ENCODE measurements at regions not wholly inside any gene's neighbourhood (a gene's known extent, or its start where the extent isn't known, plus 50 kb on each side); places are given as distances from the start of the nearest gene placed in this dataset.
A peak's percentile ranks its signal among the peaks of the same experiment; 100 is the strongest.

DNA sequence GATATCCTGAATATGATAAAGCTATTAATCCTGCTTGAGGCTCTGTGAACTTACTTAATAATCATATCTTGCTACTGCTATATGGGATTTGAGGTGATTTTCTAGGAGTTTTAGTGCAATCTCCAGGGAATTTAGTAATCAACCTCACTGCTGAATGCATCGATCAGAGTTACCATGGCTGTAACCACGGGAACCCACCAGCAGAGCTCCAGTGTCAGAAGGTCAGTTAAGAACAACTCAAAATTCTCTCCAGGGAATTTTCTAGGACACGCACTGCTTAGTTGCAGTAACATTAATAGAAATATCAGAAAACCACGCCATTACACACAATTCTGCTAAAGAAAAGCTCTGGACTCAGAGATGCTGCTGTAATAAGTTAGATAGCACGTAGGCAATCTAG lies 1477.2 kb upstream of the TENM3 start:
- DNase-seq (ENCODE audit: low read depth) = no peak

DNA sequence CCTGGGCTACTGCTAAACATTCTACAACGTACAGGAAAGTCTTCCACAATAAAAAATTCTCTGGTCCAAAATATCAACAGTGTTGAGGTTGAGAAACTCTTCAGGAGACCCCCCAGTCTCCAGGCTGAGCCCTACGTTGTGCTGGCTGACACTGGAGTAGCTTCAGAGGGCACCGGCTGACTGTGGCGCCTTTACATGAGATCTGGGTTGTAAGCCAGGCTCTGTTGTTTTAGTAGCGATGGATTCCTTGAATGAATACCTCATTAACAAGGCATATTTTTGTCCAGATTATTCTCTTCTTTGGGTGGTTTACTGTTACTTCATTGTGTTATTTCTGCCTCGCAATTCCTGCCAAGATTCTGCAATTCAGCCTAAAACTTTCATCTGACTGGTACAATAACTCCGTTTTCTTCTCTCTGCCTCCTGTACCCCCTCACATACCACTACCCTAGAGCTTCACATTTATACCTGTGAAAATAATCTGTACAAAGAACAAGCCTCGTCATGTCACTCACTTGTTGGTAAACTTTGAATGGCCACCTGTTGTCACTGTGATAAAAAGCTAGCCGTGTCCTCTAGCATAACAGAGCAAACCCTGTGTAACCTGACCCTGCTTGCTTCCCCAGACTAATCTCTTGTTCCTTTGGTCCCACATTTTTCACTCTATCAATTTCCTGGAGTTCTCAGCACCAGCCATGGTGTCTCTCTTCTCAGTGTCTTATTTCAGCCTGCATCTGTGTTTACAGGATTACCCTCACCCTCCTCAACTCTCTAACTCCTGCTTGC lies 1476.1 kb upstream of the TENM3 start:
- no peak for DNase-seq (ENCODE audit: low read depth)

DNA sequence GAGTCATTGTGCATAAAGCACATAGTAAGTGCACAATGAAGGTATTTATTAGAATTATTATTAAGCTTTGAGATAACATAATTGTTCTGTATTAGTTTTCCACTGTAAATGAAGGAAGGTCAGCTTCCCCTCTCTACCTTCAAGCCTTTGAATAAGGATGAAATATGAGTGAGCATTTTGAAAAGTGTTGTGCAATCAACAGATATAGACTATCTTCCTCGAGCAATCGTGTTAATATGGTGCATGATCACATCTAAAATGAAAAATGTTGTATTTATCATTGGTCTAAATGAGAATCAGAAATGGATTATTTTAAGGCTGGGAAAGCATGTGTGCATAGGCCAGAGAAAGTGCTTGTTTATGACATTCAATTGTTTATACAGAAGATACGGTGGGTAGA lies 1474.6 kb upstream of the TENM3 start:
- no peak for DNase-seq (ENCODE audit: low read depth)

DNA sequence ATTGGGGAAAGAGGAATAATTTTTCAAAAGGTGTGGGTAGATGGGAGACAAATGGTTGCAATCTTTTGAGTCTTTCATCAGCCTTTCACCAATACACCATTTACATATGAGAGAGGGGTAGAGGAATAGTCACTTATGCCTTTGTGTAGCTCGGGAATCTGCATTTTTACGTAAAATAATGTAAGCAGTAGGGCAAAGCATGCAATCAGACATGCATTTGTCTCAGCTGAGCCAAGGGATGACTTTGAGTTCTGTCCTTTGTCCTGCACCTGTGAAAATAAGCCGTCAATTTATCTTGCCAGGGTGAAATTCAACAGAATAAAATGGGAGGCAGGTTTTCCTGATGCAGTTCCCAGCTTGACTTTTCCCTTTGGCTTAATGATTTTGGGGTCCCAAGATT lies 1473.4 kb upstream of the TENM3 start:
- no peak for DNase-seq (ENCODE audit: low read depth)

DNA sequence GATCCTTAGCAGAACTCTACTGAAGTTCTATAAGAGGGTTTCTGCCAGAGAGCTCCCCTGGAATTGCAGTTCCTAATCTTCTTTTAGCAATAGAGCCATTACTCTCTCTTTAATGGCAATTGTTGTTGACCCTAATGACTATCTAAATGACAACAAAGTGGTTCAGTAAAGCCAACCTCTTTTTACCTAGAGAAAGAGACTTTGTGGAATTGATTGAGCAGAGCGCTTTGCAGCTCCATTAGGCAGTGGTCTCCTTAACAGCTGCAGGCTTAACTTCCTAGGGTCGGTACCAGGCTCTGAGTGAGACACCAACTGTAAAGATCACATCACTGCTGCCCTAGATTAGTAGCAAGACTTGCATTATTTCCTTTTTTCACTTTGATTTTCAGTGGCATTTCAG lies 1472.9 kb upstream of the TENM3 start:
- DNase-seq (ENCODE audit: low read depth) = no peak

DNA sequence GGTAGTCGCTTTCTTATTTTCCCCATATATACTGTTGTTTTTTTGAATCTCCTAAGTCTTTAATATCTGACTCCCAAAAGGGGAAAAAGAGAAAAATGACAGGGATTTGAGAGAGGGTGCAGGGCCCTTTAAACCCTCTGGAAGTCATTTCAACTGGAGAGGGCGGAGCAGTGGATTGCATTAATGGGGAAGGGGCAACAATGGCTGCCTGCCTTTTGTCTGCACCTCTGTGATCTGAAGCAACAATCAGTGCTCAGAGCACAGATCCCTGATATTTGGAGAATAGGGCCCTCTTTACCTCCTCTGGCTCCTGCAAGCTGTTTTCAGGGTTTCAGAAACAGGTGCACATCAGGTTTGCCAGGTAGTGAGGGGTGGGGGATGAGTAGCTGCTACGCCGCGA lies 1458.3 kb upstream of the TENM3 start:
- DNase-seq (ENCODE audit: low read depth) = no peak

DNA sequence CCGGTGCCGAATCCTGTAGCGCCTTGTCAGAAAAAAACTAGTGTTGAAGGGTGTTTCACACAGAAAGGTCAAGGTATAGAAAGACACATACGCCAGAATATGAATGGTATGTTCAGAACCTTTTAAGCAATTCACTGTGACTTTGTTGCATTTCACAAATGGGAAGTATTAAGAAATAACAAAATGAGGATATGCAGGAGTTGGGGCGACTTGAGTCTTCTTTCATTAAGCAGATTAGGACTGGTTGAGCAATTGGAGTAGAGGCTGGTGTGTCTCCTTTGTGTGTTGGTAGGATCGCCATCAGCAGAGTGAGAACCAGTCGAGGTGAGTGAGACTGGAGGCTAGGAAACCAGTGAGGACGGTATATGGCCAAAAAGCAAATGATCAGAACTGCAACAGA lies 1454.5 kb upstream of the TENM3 start:
- no peak for DNase-seq (ENCODE audit: low read depth)

DNA sequence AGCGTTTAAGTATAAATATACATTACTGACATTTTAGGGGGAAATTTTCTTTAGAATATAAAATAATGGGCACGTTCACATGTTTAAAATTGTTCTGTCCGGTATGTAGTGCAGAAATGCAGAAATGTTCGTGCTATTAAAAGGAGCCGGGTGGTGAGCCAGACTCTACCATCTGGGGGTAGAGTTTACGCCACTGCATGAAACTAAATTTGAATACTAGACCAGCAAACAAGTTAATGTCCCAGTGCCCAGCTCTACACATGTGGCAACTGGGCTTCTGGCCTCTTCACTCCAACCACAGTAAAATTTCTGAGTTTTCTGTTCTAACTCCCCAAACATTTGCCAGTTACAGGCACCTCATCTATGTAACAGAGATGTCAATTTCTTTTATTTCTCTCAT lies 1453.3 kb upstream of the TENM3 start:
- no peak for DNase-seq (ENCODE audit: low read depth)

DNA sequence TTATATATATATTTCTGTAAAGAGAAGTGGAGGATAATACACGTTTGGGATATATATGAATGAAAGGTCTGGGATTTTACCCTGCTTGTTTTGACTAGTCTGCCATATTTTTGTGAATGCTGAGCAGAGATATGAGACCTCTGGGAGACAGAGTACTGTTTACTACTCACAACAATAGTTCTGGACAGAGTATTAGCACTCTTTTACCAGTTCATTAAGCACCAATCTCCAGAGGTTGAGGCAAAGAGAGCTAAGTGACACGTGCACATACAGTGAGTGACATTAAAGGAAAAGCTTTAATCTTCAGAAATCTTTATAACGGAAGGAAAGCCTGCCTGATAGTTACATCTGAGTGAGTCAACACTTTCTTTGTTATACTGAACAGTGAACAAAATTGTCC lies 1452.7 kb upstream of the TENM3 start:
- DNase-seq (ENCODE audit: low read depth) = no peak

DNA sequence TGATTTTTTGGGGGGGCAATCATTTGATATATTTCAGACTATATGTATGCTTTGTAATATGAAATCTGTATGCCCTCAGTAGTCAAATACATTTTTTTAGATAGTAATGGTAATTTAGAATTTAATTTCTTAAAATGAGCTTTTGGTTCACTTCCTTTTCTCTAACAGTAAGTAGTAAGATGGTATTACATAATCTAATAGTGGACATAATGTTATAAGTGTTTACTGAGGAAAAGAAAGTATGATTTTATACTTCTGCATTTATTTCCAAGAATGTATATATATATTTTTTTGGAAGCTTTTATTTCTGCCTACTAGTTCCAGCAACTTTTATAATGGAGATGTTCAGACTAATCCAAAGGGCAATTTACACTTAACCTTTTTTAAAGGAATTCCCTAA lies 1450.7 kb upstream of the TENM3 start:
- no peak for DNase-seq (ENCODE audit: low read depth)

DNA sequence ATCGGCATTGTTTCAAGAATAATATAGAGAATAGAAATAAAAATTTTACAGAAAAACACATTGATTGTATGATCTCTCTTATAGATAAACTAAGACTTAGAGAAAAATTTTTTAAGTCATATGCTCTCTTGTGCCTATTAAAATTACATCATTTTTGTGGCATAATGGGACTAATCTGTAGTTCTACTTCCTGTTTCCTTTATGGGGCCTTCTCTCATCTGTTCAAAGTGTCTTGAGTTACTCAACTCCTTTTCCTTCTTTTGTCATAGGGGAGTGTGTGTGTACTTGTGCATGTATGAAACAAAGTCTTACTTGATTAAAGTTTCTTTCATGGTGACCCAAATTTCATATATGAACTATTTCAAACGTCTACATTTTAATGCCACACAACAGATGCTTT lies 1448.9 kb upstream of the TENM3 start:
- no peak for DNase-seq (ENCODE audit: low read depth)

DNA sequence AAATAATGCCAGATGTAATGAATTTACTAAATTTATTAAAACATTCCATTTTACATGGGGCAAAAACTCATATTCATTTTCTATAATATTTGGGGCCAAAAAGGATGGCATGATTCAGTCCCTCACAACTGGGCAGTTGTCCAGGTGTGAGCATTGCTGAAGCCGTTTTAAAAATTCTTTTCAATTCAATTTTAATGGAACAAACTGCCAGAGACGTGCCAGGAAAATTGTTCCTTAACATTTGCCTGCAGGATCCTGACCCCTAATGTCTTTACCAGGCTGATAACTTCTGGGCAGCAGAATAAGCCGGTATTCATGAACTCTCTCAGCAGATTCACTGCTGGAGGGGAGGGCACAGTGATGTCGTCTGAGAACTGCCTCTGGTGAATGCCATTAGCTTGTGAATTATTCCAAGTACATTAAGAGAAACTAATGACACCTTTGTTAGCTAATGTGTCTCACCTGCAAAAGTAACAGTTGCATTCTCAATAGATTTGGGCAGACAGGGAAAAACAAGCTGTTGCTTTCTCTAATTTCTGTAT lies 1445.1 kb upstream of the TENM3 start:
- DNase-seq (ENCODE audit: low read depth) = no peak

DNA sequence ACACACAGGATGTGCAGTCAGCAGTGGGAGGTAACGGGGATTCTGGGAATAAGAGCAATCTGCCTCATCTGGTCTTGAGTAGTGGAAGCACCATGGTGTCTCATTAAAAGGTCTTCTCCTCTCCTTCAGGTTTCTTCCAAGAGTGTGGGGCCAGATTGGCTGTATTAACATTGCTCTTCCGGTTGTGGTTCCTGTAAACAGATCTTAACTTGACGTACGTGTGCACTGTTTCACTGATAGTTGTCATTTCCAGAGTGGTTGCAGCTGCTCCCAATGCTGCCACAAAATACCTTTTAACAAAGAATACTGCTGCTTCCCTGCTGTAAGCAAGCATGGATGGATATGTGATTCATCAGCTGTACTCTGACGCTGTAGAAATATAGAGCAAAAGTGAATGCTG lies 1443.4 kb upstream of the TENM3 start:
- no peak for DNase-seq (ENCODE audit: low read depth)

DNA sequence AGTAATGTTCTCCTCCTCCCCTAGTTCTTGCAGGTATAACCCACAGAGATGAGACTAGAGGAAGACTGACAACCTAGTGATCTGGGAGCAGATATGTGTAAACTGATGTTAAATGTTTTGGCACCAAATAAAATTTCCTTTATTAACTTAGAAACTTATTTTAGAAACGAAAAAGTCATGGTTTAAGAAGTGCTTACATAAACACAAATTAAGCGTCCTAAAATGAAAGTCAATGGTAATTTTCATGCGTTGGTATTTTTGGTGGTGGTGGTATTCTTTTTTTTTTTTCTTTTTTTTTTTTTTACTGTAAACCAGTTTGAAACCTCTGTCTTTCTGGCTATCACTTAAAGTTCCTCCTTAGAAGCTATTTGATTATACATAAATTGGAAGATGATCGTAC lies 1438.1 kb upstream of the TENM3 start:
- DNase-seq (ENCODE audit: low read depth) = no peak

DNA sequence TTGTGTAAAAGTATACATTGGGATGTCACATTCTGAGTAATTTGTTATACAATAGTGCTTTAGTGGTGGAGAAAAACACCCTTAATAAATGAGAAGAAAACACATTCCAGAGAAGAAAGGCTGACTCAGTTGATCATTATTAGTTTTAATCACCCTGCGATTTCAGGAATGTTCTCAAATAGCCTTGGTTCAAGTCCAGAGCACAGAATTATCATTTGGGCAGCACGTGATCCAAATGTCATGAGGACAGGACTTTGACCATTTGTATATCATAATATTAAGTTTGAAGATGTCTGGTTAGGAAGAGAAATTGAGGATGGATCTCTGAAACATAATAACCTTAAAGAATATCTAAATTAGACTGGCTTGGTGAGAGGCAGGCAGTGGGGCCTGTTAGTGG lies 1434.3 kb upstream of the TENM3 start:
- no peak for DNase-seq (ENCODE audit: low read depth)

DNA sequence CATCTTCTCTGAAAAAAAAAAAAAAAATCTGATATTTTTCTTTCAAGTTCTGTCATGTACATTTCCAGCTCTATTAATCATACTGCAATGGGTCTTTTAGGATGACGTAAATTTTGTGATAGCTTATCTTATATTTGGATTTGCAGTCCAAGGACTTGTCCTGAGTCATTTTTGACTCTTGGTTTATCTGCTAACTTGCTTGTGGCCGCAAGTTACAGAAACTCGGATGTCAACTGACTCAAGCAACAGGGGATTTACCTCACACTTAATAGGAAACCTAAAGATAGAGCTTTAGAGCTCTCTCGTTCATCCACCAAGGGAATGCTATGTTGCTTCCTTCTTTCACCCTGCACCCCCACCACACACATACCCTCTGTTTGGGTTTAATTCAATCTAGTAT lies 1433.8 kb upstream of the TENM3 start:
- no peak for DNase-seq (ENCODE audit: low read depth)

DNA sequence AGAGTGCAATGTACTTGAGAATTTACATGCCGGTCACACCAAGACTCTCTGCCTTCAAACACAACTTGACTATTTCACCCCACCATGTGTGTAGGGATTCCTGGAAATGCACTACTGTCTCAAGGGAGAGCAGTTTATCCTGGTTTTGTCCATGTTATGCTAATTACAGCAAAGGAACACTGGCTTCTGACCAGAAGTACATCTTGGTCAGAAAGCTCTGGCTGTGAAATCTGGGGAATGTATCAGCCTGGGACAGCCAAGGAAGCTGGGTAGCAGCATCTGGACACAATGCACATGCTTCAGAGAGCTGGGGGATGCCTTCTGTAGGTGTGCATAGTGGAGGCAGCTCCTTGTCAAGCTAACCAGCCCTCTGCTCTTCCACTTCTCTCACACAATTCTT lies 1432.6 kb upstream of the TENM3 start:
- DNase-seq (ENCODE audit: low read depth) = no peak

DNA sequence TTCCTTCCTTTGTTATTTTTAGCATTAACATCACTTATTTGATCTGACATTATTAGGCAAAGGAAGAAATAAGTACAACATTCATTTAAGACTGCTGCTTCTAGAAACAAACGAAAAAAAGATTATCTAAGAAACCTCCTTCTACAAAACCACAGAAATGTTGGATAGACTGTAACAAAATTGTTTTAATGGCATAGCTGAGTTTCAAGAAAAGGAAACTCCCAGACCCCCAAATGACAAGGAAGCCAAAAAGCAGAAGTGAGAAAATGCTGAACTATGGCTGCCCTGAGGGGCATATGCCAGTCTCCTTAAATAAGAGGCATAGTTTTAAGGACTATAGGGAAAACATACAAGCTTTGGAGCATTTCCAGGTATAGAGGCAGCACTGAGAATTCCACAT lies 1431.6 kb upstream of the TENM3 start:
- no peak for DNase-seq (ENCODE audit: low read depth)

DNA sequence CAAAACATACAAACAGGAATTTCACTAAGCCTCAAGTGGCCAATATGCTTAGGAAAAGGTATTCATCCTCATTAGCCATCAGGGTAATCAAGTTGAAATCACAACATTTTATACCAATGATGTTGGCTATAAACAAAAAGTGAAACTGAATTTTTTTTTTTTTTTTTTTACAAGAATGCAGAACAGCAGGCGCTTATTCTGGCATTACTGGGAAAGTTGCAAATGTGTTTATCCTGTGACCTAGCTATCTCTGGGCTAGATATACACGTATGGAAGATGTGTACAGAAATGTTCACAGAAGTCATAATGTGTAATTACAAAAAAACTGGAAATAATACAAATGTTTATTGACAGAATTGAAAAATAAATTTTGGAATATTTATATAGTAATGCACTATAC lies 1430.4 kb upstream of the TENM3 start:
- DNase-seq (ENCODE audit: low read depth) = no peak

DNA sequence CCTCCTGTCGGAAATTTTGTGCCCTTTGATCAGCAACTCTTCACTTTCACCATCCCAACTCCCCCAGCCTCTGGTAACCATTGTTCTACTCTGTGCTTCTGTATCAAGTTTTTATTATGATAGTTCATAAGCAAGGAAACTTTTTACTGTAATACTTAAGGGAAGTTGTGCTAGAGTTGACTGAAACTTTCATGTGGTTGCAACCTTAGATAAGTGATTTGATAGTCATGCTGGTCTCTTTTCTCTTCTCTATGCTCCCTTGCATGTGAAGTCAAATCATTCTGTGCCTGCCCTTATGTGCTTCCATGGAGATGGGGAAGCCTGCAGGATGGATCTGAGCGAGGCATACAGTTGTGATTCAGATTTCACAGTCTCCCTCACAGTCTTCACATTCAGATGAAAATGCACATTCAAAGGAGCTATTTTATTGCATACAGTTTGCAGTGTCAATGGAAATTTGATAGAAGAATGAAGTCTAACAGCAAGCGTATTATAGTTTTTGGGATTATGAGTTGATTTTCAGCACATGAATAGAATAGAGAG lies 1428.3 kb upstream of the TENM3 start:
- DNase-seq (ENCODE audit: low read depth) = no peak

DNA sequence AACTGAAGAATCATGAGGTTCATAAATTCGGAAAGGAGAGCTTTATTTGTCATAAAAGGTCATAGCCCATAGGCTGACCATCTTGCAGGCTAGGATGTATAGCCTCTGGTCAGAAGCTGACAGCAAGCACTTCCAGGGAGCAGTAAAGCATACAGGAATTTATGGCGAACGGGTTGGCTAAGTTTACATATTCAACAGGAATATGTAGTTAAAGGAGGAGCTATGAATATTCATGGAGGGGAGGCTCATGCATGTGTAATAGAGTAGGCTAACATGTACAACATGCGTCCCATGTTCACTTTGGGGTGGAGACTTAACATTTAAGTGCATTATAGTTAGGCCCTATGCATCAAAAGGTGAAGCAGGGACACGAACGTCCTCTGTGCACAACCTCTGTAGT lies 1425.7 kb upstream of the TENM3 start:
- DNase-seq (ENCODE audit: low read depth) = no peak

DNA sequence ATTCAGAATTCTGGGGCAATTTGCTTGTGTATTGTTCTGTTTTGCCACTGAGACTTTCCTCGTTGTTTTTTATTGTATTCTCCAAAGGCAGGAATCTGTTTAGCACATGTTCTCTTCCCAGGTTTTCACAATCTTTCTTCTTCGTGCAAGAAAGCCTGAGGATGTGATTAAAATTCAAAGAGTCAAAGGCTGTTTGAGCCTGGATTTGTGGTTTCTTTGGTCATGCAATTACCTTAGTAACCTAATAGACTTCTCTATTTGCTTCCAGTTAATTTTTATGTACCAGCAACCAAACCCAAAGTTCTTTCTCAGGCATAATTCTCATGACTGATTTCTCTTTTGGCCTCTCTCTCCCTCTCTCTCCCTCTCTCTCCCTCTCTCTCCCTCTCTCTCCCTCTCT lies 1420.1 kb upstream of the TENM3 start:
- peak; percentile 6 for DNase-seq (ENCODE audit: low read depth)

DNA sequence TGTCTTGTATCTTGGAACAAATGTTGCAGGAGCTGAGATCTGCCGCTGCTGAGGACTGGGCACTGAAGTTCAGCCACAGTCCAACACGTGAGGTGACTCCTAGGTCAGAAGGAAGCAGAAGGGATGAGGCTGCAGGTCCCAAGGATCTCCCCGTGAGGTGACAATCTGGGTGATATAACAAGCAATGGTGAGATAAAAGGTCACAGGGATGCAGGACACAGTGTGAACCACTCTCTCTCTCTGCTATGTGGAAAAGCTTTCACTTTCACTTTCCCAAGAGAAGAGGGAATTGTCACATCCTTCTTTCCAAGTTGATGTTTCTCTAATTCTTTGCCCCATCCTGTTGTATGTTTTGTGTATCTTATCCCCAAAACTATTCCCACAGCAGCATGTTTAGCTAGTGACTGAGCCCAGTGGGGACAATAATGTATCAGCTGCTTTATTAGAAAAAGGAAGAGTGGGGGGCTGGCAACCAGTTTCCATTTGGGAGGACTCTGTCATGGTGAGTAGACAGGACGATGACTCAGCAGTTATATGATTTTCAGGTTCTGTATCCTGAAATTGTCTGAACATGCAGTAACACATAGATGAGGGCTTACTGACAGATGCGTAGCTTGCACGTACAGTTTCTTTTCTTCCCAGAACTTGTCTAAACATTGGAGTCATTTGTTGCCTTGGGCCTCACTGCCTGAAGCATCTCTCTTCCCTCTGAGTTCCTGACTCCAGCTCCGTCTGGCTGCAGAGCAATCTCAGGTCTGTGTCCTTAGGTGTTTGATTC lies 1415.8 kb upstream of the TENM3 start:
- DNase-seq (ENCODE audit: low read depth) = peak; percentile 47

All from HT1080 (cell line).